MM.1S (cell line): ENCODE measurements at regions not wholly inside any gene's neighbourhood (a gene's known extent, or its start where the extent isn't known, plus 50 kb on each side); places are given as distances from the start of the nearest gene placed in this dataset.

ENCODE experiments used
- CTCF ChIP-seq: fragments of 300-600 bp; sonication (generic); IDR thresholded peaks from 2 replicates; pipeline ENCODE4 v1.5.1; 2016; ENCODE audit warnings: antibody characterized with exemption, low read length, mixed read lengths
- EZH2 ChIP-seq: fragments of 300-600 bp; sonication (generic); optimal IDR thresholded peaks from 2 replicates; pipeline ENCODE3; 2017; ENCODE audit warnings: low read depth, mild to moderate bottlenecking, antibody characterized with exemption, low read length, mixed read lengths

- TF ChIP-seq CTCF (no peak), EZH2 (no peak)
These were observed 395.3 kb upstream of the NXPH2 start for GRCh38 chr2:139175510-139175909.
